ENCODE measurements at regions not wholly inside any gene's neighbourhood (a gene's known extent, or its start where the extent isn't known, plus 50 kb on each side); places are given as distances from the start of the nearest gene placed in this dataset.

- no peak for DNase-seq
Observed at GRCh38 chr5:38207343-38207742, 51.0 kb upstream of the EGFLAM start.

GRCh38 chr5:38202741-38203140, 55.6 kb upstream of the EGFLAM start:
- no peak for DNase-seq

GRCh38 chr5:38200872-38201557, 57.3 kb upstream of the EGFLAM start:
- DNase-seq = no peak

- no peak for DNase-seq
Observed at GRCh38 chr5:38197118-38197517, 61.2 kb upstream of the EGFLAM start.

- DNase-seq = peak in 3 of 4 experiments; percentile 9 to 21 (median 11)
Observed at GRCh38 chr5:38193015-38193581, 65.3 kb upstream of the EGFLAM start.

- no peak for DNase-seq
Observed at GRCh38 chr5:38191693-38192092, 66.7 kb upstream of the EGFLAM start.

GRCh38 chr5:38190111-38190510, 68.2 kb upstream of the EGFLAM start:
- DNase-seq = no peak

- no peak for DNase-seq
Observed at GRCh38 chr5:38189081-38189504, 69.3 kb upstream of the EGFLAM start.

GRCh38 chr5:38188591-38188990, 69.8 kb upstream of the EGFLAM start:
- no peak for DNase-seq

- DNase-seq = no peak
Observed at GRCh38 chr5:38187532-38187931, 70.8 kb upstream of the EGFLAM start.

GRCh38 chr5:38184627-38185026, 73.7 kb upstream of the EGFLAM start:
- no peak for DNase-seq

- no peak for DNase-seq
Observed at GRCh38 chr5:38182991-38183390, 75.4 kb upstream of the EGFLAM start.

- DNase-seq = no peak
Observed at GRCh38 chr5:38168029-38168428, 90.3 kb upstream of the EGFLAM start.

- no peak for DNase-seq
Observed at GRCh38 chr5:38167562-38167996, 90.8 kb upstream of the EGFLAM start.

GRCh38 chr5:38166832-38167231, 91.5 kb upstream of the EGFLAM start:
- DNase-seq = no peak

- no peak for DNase-seq
Observed at GRCh38 chr5:38165435-38165834, 92.9 kb upstream of the EGFLAM start.

GRCh38 chr5:38164776-38165399, 93.5 kb upstream of the EGFLAM start:
- no peak for DNase-seq

- DNase-seq = no peak
Observed at GRCh38 chr5:38163636-38164237, 94.6 kb upstream of the EGFLAM start.

GRCh38 chr5:38162625-38163024, 95.7 kb upstream of the EGFLAM start:
- DNase-seq = no peak

- no peak for DNase-seq
Observed at GRCh38 chr5:38157024-38157423, 101.3 kb upstream of the EGFLAM start.

- no peak for DNase-seq
Observed at GRCh38 chr5:38154615-38155204, 103.6 kb upstream of the EGFLAM start.

GRCh38 chr5:38151878-38152277, 106.5 kb upstream of the EGFLAM start:
- DNase-seq = no peak

- no peak for DNase-seq
Observed at GRCh38 chr5:38149815-38150195, 108.6 kb upstream of the EGFLAM start.
